ENCODE measurements at regions not wholly inside any gene's neighbourhood (a gene's known extent, or its start where the extent isn't known, plus 50 kb on each side); places are given as distances from the start of the nearest gene placed in this dataset.

- Histone ChIP-seq H3K27me3 (no peaks in the 10 kb centered on the region), H3K4me3 (no peak overlapping the region), H3K27ac (no peak overlapping the region), H3K9me3 (no peaks in the 10 kb centered on the region), H3K4me1 (no peaks in the 10 kb centered on the region), H3K36me3 (no peaks in the 10 kb centered on the region)
- intact Hi-C loops (cut with DNase I): no loop called here
- DNase-seq (ENCODE audit: extremely low spot score in 2 of 2): no peak
- TF ChIP-seq, protein P1, sequence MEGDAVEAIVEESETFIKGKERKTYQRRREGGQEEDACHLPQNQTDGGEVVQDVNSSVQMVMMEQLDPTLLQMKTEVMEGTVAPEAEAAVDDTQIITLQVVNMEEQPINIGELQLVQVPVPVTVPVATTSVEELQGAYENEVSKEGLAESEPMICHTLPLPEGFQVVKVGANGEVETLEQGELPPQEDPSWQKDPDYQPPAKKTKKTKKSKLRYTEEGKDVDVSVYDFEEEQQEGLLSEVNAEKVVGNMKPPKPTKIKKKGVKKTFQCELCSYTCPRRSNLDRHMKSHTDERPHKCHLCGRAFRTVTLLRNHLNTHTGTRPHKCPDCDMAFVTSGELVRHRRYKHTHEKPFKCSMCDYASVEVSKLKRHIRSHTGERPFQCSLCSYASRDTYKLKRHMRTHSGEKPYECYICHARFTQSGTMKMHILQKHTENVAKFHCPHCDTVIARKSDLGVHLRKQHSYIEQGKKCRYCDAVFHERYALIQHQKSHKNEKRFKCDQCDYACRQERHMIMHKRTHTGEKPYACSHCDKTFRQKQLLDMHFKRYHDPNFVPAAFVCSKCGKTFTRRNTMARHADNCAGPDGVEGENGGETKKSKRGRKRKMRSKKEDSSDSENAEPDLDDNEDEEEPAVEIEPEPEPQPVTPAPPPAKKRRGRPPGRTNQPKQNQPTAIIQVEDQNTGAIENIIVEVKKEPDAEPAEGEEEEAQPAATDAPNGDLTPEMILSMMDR (IDR thresholded peaks at IDR 0.05): no peak
- TF ChIP-seq POLR2AphosphoS5 (IDR thresholded peaks at IDR 0.05; ENCODE audit: insufficient read depth in 1 of 2, low read depth in 1 of 2) (no peak), POLR2A (IDR thresholded peaks at IDR 0.05) (no peak)
Measured at GRCh38 chr17:71187145-71187878, 933.5 kb upstream of the SOX9 start.

GRCh38 chr17:71188811-71189492 lies 931.9 kb upstream of the SOX9 start:
- TF ChIP-seq, protein P1 (IDR thresholded peaks at IDR 0.05): no peak
- TF ChIP-seq POLR2AphosphoS5 (IDR thresholded peaks at IDR 0.05; ENCODE audit: insufficient read depth in 1 of 2, low read depth in 1 of 2): no peak
- TF ChIP-seq POLR2A (IDR thresholded peaks at IDR 0.05): no peak
- Histone ChIP-seq H3K36me3 (no peaks in the 10 kb centered on the region), H3K4me3 (no peak overlapping the region), H3K9me3 (no peaks in the 10 kb centered on the region), H3K27me3 (no peaks in the 10 kb centered on the region), H3K4me1 (no peaks in the 10 kb centered on the region), H3K27ac (no peak overlapping the region)
- DNase-seq (ENCODE audit: extremely low spot score in 2 of 2): no peak
- intact Hi-C loops (cut with DNase I): no loop called here

DNA sequence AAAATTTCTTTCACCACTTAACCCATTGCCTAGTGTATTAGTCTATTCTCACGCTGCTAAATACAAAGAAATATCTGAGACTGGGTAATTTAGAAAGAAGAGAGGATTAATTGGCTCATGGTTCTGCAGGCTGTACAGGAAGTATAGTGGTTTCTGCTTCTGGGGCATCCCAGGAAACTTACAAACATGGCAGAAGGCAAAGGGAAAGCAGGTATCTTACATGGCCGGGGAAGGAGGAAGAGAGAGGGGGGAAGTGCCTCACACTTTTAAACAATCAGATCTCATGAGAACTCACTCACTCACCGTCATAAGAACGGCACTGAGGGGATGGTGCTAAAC lies 931.4 kb upstream of the SOX9 start:
- intact Hi-C loops (cut with DNase I): no loop called here
- Histone ChIP-seq H3K9me3 (no peaks in the 10 kb centered on the region), H3K4me3 (no peak overlapping the region), H3K36me3 (no peaks in the 10 kb centered on the region), H3K27ac (no peak overlapping the region), H3K4me1 (no peaks in the 10 kb centered on the region), H3K27me3 (no peaks in the 10 kb centered on the region)
- TF ChIP-seq POLR2AphosphoS5 (IDR thresholded peaks at IDR 0.05; ENCODE audit: insufficient read depth in 1 of 2, low read depth in 1 of 2) (no peak), POLR2A (IDR thresholded peaks at IDR 0.05) (no peak)
- TF ChIP-seq, protein P1 (IDR thresholded peaks at IDR 0.05): no peak
- no peak for DNase-seq (ENCODE audit: extremely low spot score in 2 of 2)

- Histone ChIP-seq H3K4me1 (no peaks in the 10 kb centered on the region), H3K27ac (no peak overlapping the region), H3K9me3 (no peaks in the 10 kb centered on the region), H3K4me3 (no peak overlapping the region), H3K36me3 (no peaks in the 10 kb centered on the region), H3K27me3 (no peaks in the 10 kb centered on the region)
- no peak for DNase-seq (ENCODE audit: extremely low spot score in 2 of 2)
- intact Hi-C loops (cut with DNase I): no loop called here
- TF ChIP-seq POLR2A (IDR thresholded peaks at IDR 0.05) (no peak), POLR2AphosphoS5 (IDR thresholded peaks at IDR 0.05; ENCODE audit: insufficient read depth in 1 of 2, low read depth in 1 of 2) (no peak)
- TF ChIP-seq, protein P1 (IDR thresholded peaks at IDR 0.05): no peak
Measured at GRCh38 chr17:71192039-71192555, 928.7 kb upstream of the SOX9 start.

DNA sequence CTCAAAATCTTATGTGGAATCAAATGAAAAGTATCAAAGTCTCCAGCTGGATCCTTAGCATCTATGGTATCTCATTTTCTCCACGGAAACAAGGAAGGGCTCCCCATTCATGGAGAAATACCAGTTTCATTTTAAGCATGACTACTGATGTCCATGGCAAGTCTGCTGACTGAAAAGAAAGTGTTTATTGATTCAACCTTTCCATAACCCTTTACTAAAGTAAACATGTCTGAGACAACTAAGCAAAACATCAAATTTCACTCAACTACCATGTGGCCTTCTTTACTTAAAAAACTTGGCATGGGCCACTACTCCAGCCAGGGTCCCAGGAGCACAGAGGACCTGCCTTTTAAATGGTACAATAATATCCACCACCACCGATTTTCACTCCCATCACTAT lies 928.0 kb upstream of the SOX9 start:
- intact Hi-C loops (cut with DNase I): no loop called here
- H3K27me3 ChIP-seq: no peaks in the 10 kb centered on the region
- no peak overlapping the region for H3K4me3 ChIP-seq
- H3K9me3 ChIP-seq: no peaks in the 10 kb centered on the region
- no peaks in the 10 kb centered on the region for H3K36me3 ChIP-seq
- H3K27ac ChIP-seq: no peak overlapping the region
- H3K4me1 ChIP-seq: no peaks in the 10 kb centered on the region
- no peak for DNase-seq (ENCODE audit: extremely low spot score in 2 of 2)
- no peak for TF ChIP-seq POLR2A (IDR thresholded peaks at IDR 0.05)
- no peak for TF ChIP-seq POLR2AphosphoS5 (IDR thresholded peaks at IDR 0.05; ENCODE audit: insufficient read depth in 1 of 2, low read depth in 1 of 2)

Measured in vagina (tissue), 2 donors.